ENCODE measurements at regions not wholly inside any gene's neighbourhood (a gene's known extent, or its start where the extent isn't known, plus 50 kb on each side); places are given as distances from the start of the nearest gene placed in this dataset.

- no peak for TF ChIP-seq POLR2A (IDR thresholded peaks at IDR 0.05)
- TF ChIP-seq, protein P1, sequence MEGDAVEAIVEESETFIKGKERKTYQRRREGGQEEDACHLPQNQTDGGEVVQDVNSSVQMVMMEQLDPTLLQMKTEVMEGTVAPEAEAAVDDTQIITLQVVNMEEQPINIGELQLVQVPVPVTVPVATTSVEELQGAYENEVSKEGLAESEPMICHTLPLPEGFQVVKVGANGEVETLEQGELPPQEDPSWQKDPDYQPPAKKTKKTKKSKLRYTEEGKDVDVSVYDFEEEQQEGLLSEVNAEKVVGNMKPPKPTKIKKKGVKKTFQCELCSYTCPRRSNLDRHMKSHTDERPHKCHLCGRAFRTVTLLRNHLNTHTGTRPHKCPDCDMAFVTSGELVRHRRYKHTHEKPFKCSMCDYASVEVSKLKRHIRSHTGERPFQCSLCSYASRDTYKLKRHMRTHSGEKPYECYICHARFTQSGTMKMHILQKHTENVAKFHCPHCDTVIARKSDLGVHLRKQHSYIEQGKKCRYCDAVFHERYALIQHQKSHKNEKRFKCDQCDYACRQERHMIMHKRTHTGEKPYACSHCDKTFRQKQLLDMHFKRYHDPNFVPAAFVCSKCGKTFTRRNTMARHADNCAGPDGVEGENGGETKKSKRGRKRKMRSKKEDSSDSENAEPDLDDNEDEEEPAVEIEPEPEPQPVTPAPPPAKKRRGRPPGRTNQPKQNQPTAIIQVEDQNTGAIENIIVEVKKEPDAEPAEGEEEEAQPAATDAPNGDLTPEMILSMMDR (IDR thresholded peaks at IDR 0.05) = no peak
Observed at GRCh38 chr6:131400779-131401496, 172.1 kb upstream of the ARG1 start.
